ENCODE measurements at regions not wholly inside any gene's neighbourhood (a gene's known extent, or its start where the extent isn't known, plus 50 kb on each side); places are given as distances from the start of the nearest gene placed in this dataset.

- TF ChIP-seq CTCF (IDR thresholded peaks at IDR 0.05; ENCODE audit: low read length) (no peak), EZH2 (IDR thresholded peaks at IDR 0.05; ENCODE audit: borderline replicate concordance, low read length) (no peak)
- H3K36me3 ChIP-seq (ENCODE audit: insufficient read depth, low read length) = no peaks in the 10 kb centered on the region
- no peak overlapping the region for H3K9ac ChIP-seq (ENCODE audit: low read length)
- H3K27ac ChIP-seq (ENCODE audit: low read depth, low read length, poor library complexity, severe bottlenecking) = no peak overlapping the region
- H3K4me1 ChIP-seq (ENCODE audit: insufficient read depth, low read length, severe bottlenecking) = no peaks in the 10 kb centered on the region
- no peak overlapping the region for H3K4me2 ChIP-seq (ENCODE audit: low read length)
- no peak overlapping the region for H3K4me3 ChIP-seq (ENCODE audit: low read depth, low read length, poor library complexity, severe bottlenecking)
- H4K20me1 ChIP-seq (ENCODE audit: insufficient read depth, low read length) = no peaks in the 10 kb centered on the region
- H3F3A ChIP-seq (ENCODE audit: insufficient read depth, low read length) = no peaks in the 10 kb centered on the region
- H3K79me2 ChIP-seq (ENCODE audit: insufficient read depth, low read length) = no peaks in the 10 kb centered on the region
- H2AFZ ChIP-seq (ENCODE audit: low read length) = no peak overlapping the region
- no peaks in the 10 kb centered on the region for H3K27me3 ChIP-seq (ENCODE audit: insufficient read depth, low read length)
- H3K9me3 ChIP-seq (ENCODE audit: low read length) = no peaks in the 10 kb centered on the region
- no peaks in the 10 kb centered on the region for H3K9me2 ChIP-seq (ENCODE audit: low read depth, low read length)
Measured at GRCh38 chr16:47939680-47940079, 216.1 kb downstream of the ABCC12 start.

GRCh38 chr16:47938272-47938671 lies 217.5 kb downstream of the ABCC12 start:
- H3K27me3 ChIP-seq (ENCODE audit: insufficient read depth, low read length) = no peaks in the 10 kb centered on the region
- H3F3A ChIP-seq (ENCODE audit: insufficient read depth, low read length) = no peaks in the 10 kb centered on the region
- H3K9me3 ChIP-seq (ENCODE audit: low read length) = no peaks in the 10 kb centered on the region
- H4K20me1 ChIP-seq (ENCODE audit: insufficient read depth, low read length) = no peaks in the 10 kb centered on the region
- H3K9ac ChIP-seq (ENCODE audit: low read length) = no peak overlapping the region
- no peak overlapping the region for H3K4me3 ChIP-seq (ENCODE audit: low read depth, low read length, poor library complexity, severe bottlenecking)
- H3K27ac ChIP-seq (ENCODE audit: low read depth, low read length, poor library complexity, severe bottlenecking) = no peak overlapping the region
- no peak overlapping the region for H2AFZ ChIP-seq (ENCODE audit: low read length)
- H3K79me2 ChIP-seq (ENCODE audit: insufficient read depth, low read length) = no peaks in the 10 kb centered on the region
- H3K9me2 ChIP-seq (ENCODE audit: low read depth, low read length) = no peaks in the 10 kb centered on the region
- H3K4me2 ChIP-seq (ENCODE audit: low read length) = no peak overlapping the region
- no peaks in the 10 kb centered on the region for H3K36me3 ChIP-seq (ENCODE audit: insufficient read depth, low read length)
- no peak for TF ChIP-seq EZH2 (IDR thresholded peaks at IDR 0.05; ENCODE audit: borderline replicate concordance, low read length)
- no peak for TF ChIP-seq CTCF (IDR thresholded peaks at IDR 0.05; ENCODE audit: low read length)
- H3K4me1 ChIP-seq (ENCODE audit: insufficient read depth, low read length, severe bottlenecking) = no peaks in the 10 kb centered on the region

GRCh38 chr16:47928008-47928407 lies 227.8 kb downstream of the ABCC12 start:
- Histone ChIP-seq H2AFZ (ENCODE audit: low read length) (no peak overlapping the region), H3K36me3 (ENCODE audit: insufficient read depth, low read length) (no peaks in the 10 kb centered on the region), H3K4me1 (ENCODE audit: insufficient read depth, low read length, severe bottlenecking) (no peaks in the 10 kb centered on the region), H3K4me2 (ENCODE audit: low read length) (no peak overlapping the region), H3K27me3 (ENCODE audit: insufficient read depth, low read length) (no peaks in the 10 kb centered on the region; the same call in 1 of the 2 replicates), H3K79me2 (ENCODE audit: insufficient read depth, low read length) (no peaks in the 10 kb centered on the region), H3K27ac (ENCODE audit: low read depth, low read length, poor library complexity, severe bottlenecking) (no peak overlapping the region), H3K9ac (ENCODE audit: low read length) (no peak overlapping the region), H3K4me3 (ENCODE audit: low read depth, low read length, poor library complexity, severe bottlenecking) (no peak overlapping the region), H3K9me3 (ENCODE audit: low read length) (no peaks in the 10 kb centered on the region), H3K9me2 (ENCODE audit: low read depth, low read length) (no peaks in the 10 kb centered on the region), H4K20me1 (ENCODE audit: insufficient read depth, low read length) (no peaks in the 10 kb centered on the region), H3F3A (ENCODE audit: insufficient read depth, low read length) (no peaks in the 10 kb centered on the region)
- peak; percentile 25; the same call in 1 of the 2 replicates for TF ChIP-seq CTCF (IDR thresholded peaks at IDR 0.05; ENCODE audit: low read length)
- TF ChIP-seq EZH2 (IDR thresholded peaks at IDR 0.05; ENCODE audit: borderline replicate concordance, low read length) = no peak

All from OCI-LY1 (cell line).